Left ventricle myocardium inferior (tissue), 1 donor: ENCODE measurements at regions not wholly inside any gene's neighbourhood (a gene's known extent, or its start where the extent isn't known, plus 50 kb on each side); places are given as distances from the start of the nearest gene placed in this dataset.

Source experiments
- DNase-seq: peaks from one replicate; pipeline ENCODE4 v3.0.0-alpha.2; 2020
- H3K27ac ChIP-seq: fragments of 200-600 bp; replicated peaks from 2 replicates; pipeline ENCODE4 v1.8.0; 2021
- H3K27me3 ChIP-seq: fragments of 200-600 bp; 2 replicates; pipeline ENCODE4 v1.8.0; 2021; ENCODE audit warnings: low read depth
- H3K36me3 ChIP-seq: fragments of 200-600 bp; 2 replicates; pipeline ENCODE4 v1.8.0; 2021
- H3K4me1 ChIP-seq: fragments of 200-600 bp; 2 replicates; pipeline ENCODE4 v1.8.0; 2021
- H3K4me3 ChIP-seq: fragments of 200-600 bp; 2 replicates; pipeline ENCODE4 v1.8.0; 2021; ENCODE audit warnings: mild to moderate bottlenecking, moderate library complexity
- H3K9me3 ChIP-seq: fragments of 200-600 bp; replicated peaks from 2 replicates; pipeline ENCODE4 v1.8.0; 2021
- CTCF ChIP-seq: fragments of 200-600 bp; IDR thresholded peaks from 2 replicates; pipeline ENCODE4 v1.8.0; 2021; ENCODE audit warnings: antibody characterized with exemption, mild to moderate bottlenecking, borderline replicate concordance
- intact Hi-C: fragments of 100-400 bp; cut with micrococcal nuclease; formaldehyde crosslinking; loops from one replicate; pipeline ENCODE4 v1.11.0; 2022
- donor health status: DM: no; HTN: yes; CAD: no; lungs with severe emphysema.

- TF ChIP-seq CTCF = peak; percentile 91
- Histone ChIP-seq H3K4me3 (no peak overlapping the region), H3K9me3 (no peaks in the 10 kb centered on the region), H3K27me3 (peaks cover 22% of the 10 kb centered on the region), H3K4me1 (no peaks in the 10 kb centered on the region), H3K36me3 (no peaks in the 10 kb centered on the region), H3K27ac (no peak overlapping the region)
- intact Hi-C loops = no loop called here
- DNase-seq = peak; percentile 43
Observed at GRCh38 chr16:73956587-73957494, 339.8 kb upstream of the PSMD7 start.

- Histone ChIP-seq H3K4me3 (no peak overlapping the region), H3K36me3 (no peaks in the 10 kb centered on the region), H3K27me3 (peaks cover 29% of the 10 kb centered on the region), H3K27ac (no peak overlapping the region), H3K9me3 (no peaks in the 10 kb centered on the region), H3K4me1 (no peaks in the 10 kb centered on the region)
- intact Hi-C loops = no loop called here
- no peak for TF ChIP-seq CTCF
- no peak for DNase-seq
Observed at GRCh38 chr16:73955702-73956101, 340.9 kb upstream of the PSMD7 start.

- intact Hi-C loops = no loop called here
- no peak for DNase-seq
- H3K4me1 ChIP-seq = no peaks in the 10 kb centered on the region
- H3K9me3 ChIP-seq = no peaks in the 10 kb centered on the region
- no peak for TF ChIP-seq CTCF
- H3K27ac ChIP-seq = no peak overlapping the region
- H3K36me3 ChIP-seq = no peaks in the 10 kb centered on the region
- H3K4me3 ChIP-seq = no peak overlapping the region
- H3K27me3 ChIP-seq = peaks cover 25% of the 10 kb centered on the region
Observed at GRCh38 chr16:73955255-73955654, 341.4 kb upstream of the PSMD7 start.

- intact Hi-C loops = no loop called here
Observed at GRCh38 chr16:73951481-73951880, 345.1 kb upstream of the PSMD7 start.

GRCh38 chr16:73949574-73950320, 346.9 kb upstream of the PSMD7 start:
- Histone ChIP-seq H3K9me3 (no peaks in the 10 kb centered on the region), H3K27me3 (peaks cover 19% of the 10 kb centered on the region), H3K27ac (peak overlapping the region; percentile 73), H3K4me3 (no peak overlapping the region), H3K4me1 (no peaks in the 10 kb centered on the region), H3K36me3 (no peaks in the 10 kb centered on the region)
- TF ChIP-seq CTCF = no peak
- intact Hi-C loops = no loop called here
- no peak for DNase-seq

More at GRCh38 chr16:73951481-73951880, 345.1 kb upstream of the PSMD7 start:
- peak; percentile 61 for DNase-seq
- TF ChIP-seq CTCF = no peak
- Histone ChIP-seq H3K36me3 (no peaks in the 10 kb centered on the region), H3K27ac (peak overlapping the region; percentile 75), H3K4me1 (no peaks in the 10 kb centered on the region), H3K4me3 (no peak overlapping the region), H3K27me3 (peaks cover 19% of the 10 kb centered on the region), H3K9me3 (no peaks in the 10 kb centered on the region)
